HepG2 (cell line): ENCODE measurements at regions not wholly inside any gene's neighbourhood (a gene's known extent, or its start where the extent isn't known, plus 50 kb on each side); places are given as distances from the start of the nearest gene placed in this dataset.

Experiments used
- CBX2 ChIP-seq, 2 experiments: fragments of 200-600 bp in 1 of 2; sonication (generic); formaldehyde crosslinking in 1 of 2; IDR thresholded peaks; 2 replicates each; pipeline versions ENCODE4 v1.7.0 to v1.8.1; 2018 to 2022; ENCODE audit warnings: low read depth in 2 of 2, low read length in 1 of 2, mild to moderate bottlenecking in 1 of 2, missing genetic modification reagents in 1 of 2
- DRAP1 ChIP-seq: IDR thresholded peaks from 2 replicates; pipeline ENCODE4 v1.6.1; 2016; ENCODE audit warnings: missing genetic modification reagents, missing compliant biosample characterization
- ESRRA ChIP-seq: sonication (generic); formaldehyde crosslinking; IDR thresholded peaks from 2 replicates; pipeline ENCODE4 v1.5.1; 2020; ENCODE audit warnings: mild to moderate bottlenecking, low read depth, missing genetic modification reagents
- HES4 ChIP-seq: sonication (generic); formaldehyde crosslinking; IDR thresholded peaks from 2 replicates; pipeline ENCODE4 v1.9.0; 2021; ENCODE audit warnings: mild to moderate bottlenecking, missing genetic modification reagents, borderline replicate concordance
- HOMEZ ChIP-seq: IDR thresholded peaks from 2 replicates; pipeline ENCODE4 v1.6.1; 2016; ENCODE audit warnings: low read depth
- HOXA9 ChIP-seq: sonication (generic); formaldehyde crosslinking; IDR thresholded peaks from 2 replicates; pipeline ENCODE4 v1.8.1; 2022; ENCODE audit warnings: missing genetic modification reagents, mild to moderate bottlenecking, moderate library complexity, borderline replicate concordance
- MIER2 ChIP-seq: IDR thresholded peaks from 2 replicates; pipeline ENCODE4 v1.6.1; 2016; ENCODE audit warnings: missing biosample characterization, missing genetic modification reagents
- MIXL1 ChIP-seq: IDR thresholded peaks from 2 replicates; pipeline ENCODE4 v1.6.1; 2016
- REPIN1 ChIP-seq: sonication (generic); formaldehyde crosslinking; IDR thresholded peaks from 2 replicates; pipeline ENCODE4 v1.8.0; 2022; ENCODE audit warnings: missing genetic modification reagents, low read depth, mild to moderate bottlenecking, borderline replicate concordance
- REST ChIP-seq, 2 experiments: IDR thresholded peaks; 2 replicates each; pipeline ENCODE4 v1.6.1; 2011 to 2012; ENCODE audit warnings: low read length in 2 of 2, borderline replicate concordance in 1 of 2, low read depth in 1 of 2, mild to moderate bottlenecking in 1 of 2, moderate library complexity in 1 of 2
- RFX1 ChIP-seq: fragments of 450-650 bp; IDR thresholded peaks from 2 replicates; pipeline ENCODE4 v1.6.1; 2017
- RNF219 ChIP-seq: sonication (generic); formaldehyde crosslinking; IDR thresholded peaks from 2 replicates; pipeline ENCODE4 v1.5.0; 2020; ENCODE audit warnings: mild to moderate bottlenecking, missing genetic modification reagents
- SALL1 ChIP-seq: sonication (generic); formaldehyde crosslinking; IDR thresholded peaks from 2 replicates; pipeline ENCODE4 v1.8.0; 2022; ENCODE audit warnings: mild to moderate bottlenecking, missing genetic modification reagents
- SMAD3 ChIP-seq: sonication (generic); formaldehyde crosslinking; IDR thresholded peaks from 2 replicates; pipeline ENCODE4 v1.4.0; 2020; ENCODE audit warnings: missing genetic modification reagents
- STAT5B ChIP-seq: sonication (generic); formaldehyde crosslinking; IDR thresholded peaks from 2 replicates; pipeline ENCODE4 v1.4.0; 2020; ENCODE audit warnings: missing genetic modification reagents
- WIZ ChIP-seq: sonication (generic); formaldehyde crosslinking; IDR thresholded peaks from 2 replicates; pipeline ENCODE4 v1.5.1; 2020; ENCODE audit warnings: mild to moderate bottlenecking, missing genetic modification reagents
- YEATS2 ChIP-seq: sonication (generic); formaldehyde crosslinking; IDR thresholded peaks from 2 replicates; pipeline ENCODE4 v1.4.0; 2020; ENCODE audit warnings: missing genetic modification reagents, borderline replicate concordance
- ZBTB20 ChIP-seq: sonication (generic); formaldehyde crosslinking; IDR thresholded peaks from 2 replicates; pipeline ENCODE4 v1.8.1; 2023; ENCODE audit warnings: missing genetic modification reagents, low read depth, mild to moderate bottlenecking, borderline replicate concordance
- ZFY ChIP-seq: sonication (generic); formaldehyde crosslinking; IDR thresholded peaks from 2 replicates; pipeline ENCODE4 v1.4.0; 2020; ENCODE audit warnings: missing genetic modification reagents
- ZNF367 ChIP-seq: sonication (generic); formaldehyde crosslinking; IDR thresholded peaks from 2 replicates; pipeline ENCODE4 v1.4.0; 2020; ENCODE audit warnings: missing genetic modification reagents, borderline replicate concordance
- ZNF564 ChIP-seq: sonication (generic); formaldehyde crosslinking; IDR thresholded peaks from 2 replicates; pipeline ENCODE4 v1.8.1; 2023; ENCODE audit warnings: mild to moderate bottlenecking, missing genetic modification reagents

- TF ChIP-seq SMAD3 (CRISPR knock-in tag) (no peak), SALL1 (no peak), DRAP1 (CRISPR knock-in tag) (no peak), MIER2 (CRISPR knock-in tag) (no peak; the same call in 1 of the 2 replicates), ZNF367 (CRISPR knock-in tag) (no peak), RNF219 (no peak), STAT5B (no peak), RFX1 (no peak), YEATS2 (CRISPR knock-in tag) (peak; percentile 40; the same call in 1 of the 2 replicates), CBX2 (IDR thresholded peaks at IDR 0.05; ENCODE audit: low read depth, low read length) (no peak), CBX2 (CRISPR knock-in tag; IDR thresholded peaks at IDR 0.05; ENCODE audit: low read depth) (no peak), REST (IDR thresholded peaks at IDR 0.05; ENCODE audit: borderline replicate concordance in 1 of 2, low read depth in 1 of 2, low read length in 2 of 2) (no peak), MIXL1 (CRISPR knock-in tag) (0 out of 2 replicates have a peak, but pooled peaks have one; percentile 26), ZFY (CRISPR knock-in tag) (peak; percentile 37), ZNF564 (no peak), HOMEZ (CRISPR knock-in tag) (0 out of 2 replicates have a peak, but pooled peaks have one; percentile 6), ZBTB20 (0 out of 2 replicates have a peak, but pooled peaks have one; percentile 11), HOXA9 (0 out of 2 replicates have a peak, but pooled peaks have one; percentile 30), HES4 (CRISPR knock-in tag) (no peak), ESRRA (CRISPR knock-in tag) (no peak; the same call in 1 of the 2 replicates), REPIN1 (peak; percentile 37; the same call in 1 of the 2 replicates), WIZ (CRISPR knock-in tag) (0 out of 2 replicates have a peak, but pooled peaks have one; percentile 41)
Measured at GRCh38 chr1:94608142-94608851, 66.7 kb upstream of the F3 start (continued).
